AG04449 (cell line): ENCODE measurements at regions not wholly inside any gene's neighbourhood (a gene's known extent, or its start where the extent isn't known, plus 50 kb on each side); places are given as distances from the start of the nearest gene placed in this dataset.

Experiments used
- CTCF ChIA-PET: fragments of 350-600 bp; formaldehyde crosslinking; extraction: SDS; loops from one replicate; lab custom pipeline; 2021; ENCODE audit warnings: antibody characterized with exemption; lab: Yijun Ruan, JAX
- POLR2A ChIA-PET: fragments of 400-600, 350-600 bp; formaldehyde crosslinking; extraction: SDS; loops from one replicate; lab custom pipeline; 2020; ENCODE audit warnings: antibody characterized with exemption, inconsistent platforms; lab: Yijun Ruan, JAX
- DNase-seq: peaks from one replicate; pipeline ENCODE4 v3.0.0-alpha.2; 2010; ENCODE audit warnings: low read depth, low spot score
- H3K4me3 ChIP-seq: 2 replicates; pipeline ENCODE4 v1.5.1; 2011; ENCODE audit warnings: low read depth, mild to moderate bottlenecking, control low read depth, low read length
- TF ChIP-seq, protein P1 (sequence below): IDR thresholded peaks from one replicate; pipeline ENCODE4 v1.5.1; 2011; ENCODE audit warnings: mild to moderate bottlenecking, moderate library complexity, low read length, control low read depth, inconsistent platforms; ENCODE audit not compliant: insufficient read depth; ENCODE audit errors: missing control alignments

DNA sequence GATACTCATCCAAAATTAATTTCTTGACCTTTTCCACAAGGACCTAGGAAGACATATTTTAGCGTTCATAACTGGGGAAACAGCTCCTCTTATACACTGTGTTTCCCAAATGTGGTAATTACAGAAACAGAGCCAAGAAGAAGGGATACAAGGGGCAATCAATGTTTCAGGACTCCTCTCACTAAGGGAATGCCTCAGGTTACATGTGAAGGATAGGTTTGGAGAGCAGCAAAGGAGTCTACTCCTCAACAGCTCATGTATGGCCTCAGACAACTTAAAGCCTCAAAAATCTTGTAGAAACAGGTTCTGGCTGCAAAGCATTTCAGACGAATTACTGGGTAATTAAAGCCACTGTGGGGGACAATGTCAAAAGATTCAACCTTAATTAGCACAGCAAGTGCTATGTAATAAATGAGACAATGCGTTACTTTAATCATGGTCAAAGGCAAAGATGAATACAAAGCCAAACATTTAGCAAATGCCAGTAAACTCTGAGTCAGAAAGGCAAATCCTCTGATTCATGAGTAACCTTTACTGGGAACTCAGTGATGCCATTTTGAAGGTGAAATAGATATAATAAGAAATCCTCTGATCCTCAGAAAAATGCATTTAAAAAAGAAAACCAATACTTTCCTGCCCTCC, 1111.2 kb downstream of the TUSC7 start:
- POLR2A ChIA-PET, result no interaction called here
- CTCF ChIA-PET, result interaction anchor here (1.3 kb wide), 1 partner anchor 11 kb away, joined by 4 read pairs; no protein-coding TSS in a partner anchor
- no peak overlapping the region for H3K4me3 ChIP-seq
- TF ChIP-seq, protein P1, sequence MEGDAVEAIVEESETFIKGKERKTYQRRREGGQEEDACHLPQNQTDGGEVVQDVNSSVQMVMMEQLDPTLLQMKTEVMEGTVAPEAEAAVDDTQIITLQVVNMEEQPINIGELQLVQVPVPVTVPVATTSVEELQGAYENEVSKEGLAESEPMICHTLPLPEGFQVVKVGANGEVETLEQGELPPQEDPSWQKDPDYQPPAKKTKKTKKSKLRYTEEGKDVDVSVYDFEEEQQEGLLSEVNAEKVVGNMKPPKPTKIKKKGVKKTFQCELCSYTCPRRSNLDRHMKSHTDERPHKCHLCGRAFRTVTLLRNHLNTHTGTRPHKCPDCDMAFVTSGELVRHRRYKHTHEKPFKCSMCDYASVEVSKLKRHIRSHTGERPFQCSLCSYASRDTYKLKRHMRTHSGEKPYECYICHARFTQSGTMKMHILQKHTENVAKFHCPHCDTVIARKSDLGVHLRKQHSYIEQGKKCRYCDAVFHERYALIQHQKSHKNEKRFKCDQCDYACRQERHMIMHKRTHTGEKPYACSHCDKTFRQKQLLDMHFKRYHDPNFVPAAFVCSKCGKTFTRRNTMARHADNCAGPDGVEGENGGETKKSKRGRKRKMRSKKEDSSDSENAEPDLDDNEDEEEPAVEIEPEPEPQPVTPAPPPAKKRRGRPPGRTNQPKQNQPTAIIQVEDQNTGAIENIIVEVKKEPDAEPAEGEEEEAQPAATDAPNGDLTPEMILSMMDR, result no peak
- DNase-seq, result peak; percentile 7

DNA sequence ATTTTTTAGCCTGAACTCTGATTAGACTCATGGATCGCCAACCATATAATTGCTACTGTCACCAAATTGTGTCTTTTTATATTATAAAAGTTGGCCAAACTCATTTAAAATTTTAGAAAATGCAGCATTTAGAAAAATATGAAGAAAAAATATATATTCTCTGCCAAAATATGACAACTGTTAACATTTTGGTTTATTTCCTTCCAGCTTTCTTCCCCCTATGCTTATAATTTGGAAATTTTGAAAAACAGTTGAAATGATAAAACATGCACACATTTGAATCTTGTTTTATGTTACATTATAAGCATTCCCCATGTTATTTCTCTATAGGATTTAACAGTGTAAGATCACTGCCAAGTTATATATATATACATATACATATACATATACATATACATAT, 1112.8 kb downstream of the TUSC7 start:
- DNase-seq, result no peak
- no peak overlapping the region for H3K4me3 ChIP-seq
- TF ChIP-seq, protein P1, result no peak
- ChIA-PET CTCF (no interaction called here), POLR2A (no interaction called here)

DNA sequence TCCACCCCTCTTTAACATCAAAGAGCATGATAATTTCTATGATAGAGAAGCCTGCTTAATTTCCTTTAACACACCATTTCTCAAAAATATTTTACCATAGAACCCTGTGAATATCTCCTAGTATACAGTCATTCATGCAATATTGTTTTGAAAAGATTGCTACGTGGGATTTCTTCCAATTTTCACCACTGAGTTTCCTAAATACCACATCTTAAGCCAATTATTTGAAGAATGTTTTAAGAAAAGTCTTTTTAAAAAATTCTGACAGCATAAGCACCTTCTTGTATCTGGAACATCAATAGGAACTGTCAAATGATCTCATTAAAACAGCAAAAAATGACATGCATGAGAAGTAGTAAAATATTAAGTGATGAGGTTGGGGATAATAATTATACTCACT, 1126.7 kb downstream of the TUSC7 start:
- CTCF ChIA-PET, result interaction anchor here (1.0 to 1.3 kb wide), 3 partner anchors 9 to 162 kb away, joined by 3 to 4 read pairs (median 3); no protein-coding TSS in a partner anchor
- POLR2A ChIA-PET, result no interaction called here
- no peak overlapping the region for H3K4me3 ChIP-seq
- DNase-seq, result peak; percentile 12
- TF ChIP-seq, protein P1, result no peak

DNA sequence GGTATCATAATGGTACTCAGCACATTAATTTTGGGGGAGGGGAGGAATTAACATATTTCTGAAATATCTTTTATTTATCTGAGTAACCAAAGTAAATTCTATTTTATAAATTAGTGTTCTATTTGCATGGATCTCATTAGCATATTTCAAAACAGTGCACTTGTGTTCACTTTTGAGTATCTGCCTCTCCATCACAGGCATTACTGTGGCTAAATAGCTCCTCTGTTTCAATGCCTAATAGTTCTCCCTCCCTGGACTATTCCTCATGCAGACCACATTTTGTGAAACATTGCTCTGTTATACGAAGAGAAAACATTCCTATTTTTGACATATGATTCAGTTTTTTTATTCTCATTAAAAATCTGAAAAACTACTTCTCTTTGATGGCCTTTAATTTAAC, 1127.8 kb downstream of the TUSC7 start:
- TF ChIP-seq, protein P1, result no peak
- CTCF ChIA-PET, result no interaction called here

DNA sequence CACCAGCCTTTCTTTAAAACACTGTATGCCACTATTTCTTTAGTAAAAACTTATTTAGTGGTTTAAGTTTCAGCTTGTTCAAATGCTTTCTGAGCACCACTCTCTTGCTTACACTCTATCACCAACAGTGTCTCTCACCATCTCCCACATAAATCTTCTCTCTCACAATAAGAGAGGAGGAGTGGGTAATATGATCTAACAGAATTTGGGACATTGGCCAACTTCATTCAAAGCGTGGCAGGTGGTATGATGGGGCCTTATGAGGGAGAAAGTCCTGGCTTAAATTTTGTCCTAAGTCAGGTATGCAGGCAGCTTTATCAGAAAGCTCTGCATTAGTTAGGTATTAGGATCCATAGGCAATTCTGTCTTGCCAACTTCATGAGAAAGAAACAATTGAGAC, 1132.5 kb downstream of the TUSC7 start:
- CTCF ChIA-PET, result no interaction called here
- H3K4me3 ChIP-seq, result no peak overlapping the region
- no peak for DNase-seq
- POLR2A ChIA-PET, result no interaction called here
- TF ChIP-seq, protein P1, result no peak

More for the DNA sequence above, 1127.8 kb downstream of the TUSC7 start:
- no peak for DNase-seq
- POLR2A ChIA-PET, result no interaction called here
- no peak overlapping the region for H3K4me3 ChIP-seq

DNA sequence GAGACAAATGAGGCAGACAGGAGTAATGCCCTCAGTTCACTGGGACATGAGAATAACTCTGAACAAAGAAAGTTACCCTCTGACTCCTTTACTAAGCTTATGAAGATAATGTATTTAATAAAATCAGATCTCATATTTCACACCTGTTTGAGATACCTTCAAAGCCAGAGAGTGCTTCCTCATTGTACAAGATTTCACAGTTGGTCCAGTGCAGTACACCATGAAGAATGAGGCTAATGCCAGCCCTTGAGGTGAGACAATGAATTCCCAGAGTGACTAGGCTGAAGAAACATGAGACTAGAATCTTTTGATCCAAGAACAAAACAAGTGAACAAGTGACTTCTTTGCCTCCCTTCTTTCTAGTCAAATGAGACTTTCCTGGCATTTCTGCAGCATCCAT, 1133.8 kb downstream of the TUSC7 start:
- DNase-seq, result no peak
- TF ChIP-seq, protein P1, result no peak
- CTCF ChIA-PET, result no interaction called here
- no peak overlapping the region for H3K4me3 ChIP-seq
- POLR2A ChIA-PET, result no interaction called here
